22Rv1 (cell line): ENCODE measurements at regions not wholly inside any gene's neighbourhood (a gene's known extent, or its start where the extent isn't known, plus 50 kb on each side); places are given as distances from the start of the nearest gene placed in this dataset.

Experiments
- CTCF ChIP-seq: fragments of 450-650 bp; IDR thresholded peaks from 2 replicates; pipeline ENCODE4 v1.5.1; 2017; ENCODE audit warnings: mild to moderate bottlenecking
- ZFX ChIP-seq: fragments of 450-650 bp; IDR thresholded peaks from 2 replicates; pipeline ENCODE4 v1.6.1; 2017; ENCODE audit warnings: antibody characterized with exemption, borderline replicate concordance

GRCh38 chr13:90576067-90576466 is 771.4 kb upstream of the MIR17HG start:
- TF ChIP-seq CTCF = no peak
- TF ChIP-seq ZFX = no peak
